ENCODE measurements at regions not wholly inside any gene's neighbourhood (a gene's known extent, or its start where the extent isn't known, plus 50 kb on each side); places are given as distances from the start of the nearest gene placed in this dataset.

DNA sequence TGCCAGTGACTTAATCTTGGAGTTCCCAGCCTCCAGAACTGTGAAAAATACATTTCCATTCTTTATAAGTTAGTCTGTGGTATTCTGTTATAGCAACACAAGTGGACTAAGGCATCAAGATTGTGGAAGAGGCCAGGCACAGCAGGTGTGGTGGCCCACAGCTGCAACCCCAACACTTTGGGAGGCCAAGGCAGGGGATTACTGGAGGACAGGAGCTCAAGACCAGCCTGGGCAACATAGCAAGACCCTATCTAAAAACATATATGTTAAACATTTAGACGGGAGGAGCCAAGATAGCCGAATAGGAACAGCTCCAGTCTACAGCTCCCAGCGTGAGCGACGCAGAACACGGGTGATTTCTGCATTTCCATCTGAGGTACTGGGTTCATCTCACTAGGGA is 310.4 kb downstream of the FOXO1 start:
- TF ChIP-seq, protein P1, sequence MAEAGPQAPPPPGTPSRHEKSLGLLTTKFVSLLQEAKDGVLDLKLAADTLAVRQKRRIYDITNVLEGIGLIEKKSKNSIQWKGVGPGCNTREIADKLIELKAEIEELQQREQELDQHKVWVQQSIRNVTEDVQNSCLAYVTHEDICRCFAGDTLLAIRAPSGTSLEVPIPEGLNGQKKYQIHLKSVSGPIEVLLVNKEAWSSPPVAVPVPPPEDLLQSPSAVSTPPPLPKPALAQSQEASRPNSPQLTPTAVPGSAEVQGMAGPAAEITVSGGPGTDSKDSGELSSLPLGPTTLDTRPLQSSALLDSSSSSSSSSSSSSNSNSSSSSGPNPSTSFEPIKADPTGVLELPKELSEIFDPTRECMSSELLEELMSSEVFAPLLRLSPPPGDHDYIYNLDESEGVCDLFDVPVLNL (IDR thresholded peaks at IDR 0.05; ENCODE audit: low read depth, low read length) = no peak
- no peak for TF ChIP-seq MXI1 (IDR thresholded peaks at IDR 0.05; ENCODE audit: low read depth, low read length)
- no peak for TF ChIP-seq EGR1 (IDR thresholded peaks at IDR 0.05; ENCODE audit: borderline replicate concordance in 1 of 2, low read depth in 2 of 2, low read length in 2 of 2)
